Ovary (tissue), 7 donors: ENCODE measurements at regions not wholly inside any gene's neighbourhood (a gene's known extent, or its start where the extent isn't known, plus 50 kb on each side); places are given as distances from the start of the nearest gene placed in this dataset.

ENCODE experiments used
- DNase-seq, 5 donors: peaks; one replicate each; pipeline ENCODE4 v3.0.0-alpha.2; 2019 to 2020
- H3K27ac ChIP-seq, 2 donors: fragments of 200-600 bp; one replicate each; pipeline versions ENCODE4 v1.5.1 to v1.8.0; 2019 to 2022
- H3K27me3 ChIP-seq: fragments of 200-600 bp; one replicate; pipeline ENCODE4 v1.8.0; 2022
- H3K36me3 ChIP-seq: fragments of 200-600 bp; sonication (generic); one replicate; pipeline ENCODE4 v1.5.1; 2019
- H3K4me1 ChIP-seq: one replicate; pipeline ENCODE4 v1.8.1; 2013; ENCODE audit warnings: mild to moderate bottlenecking, moderate library complexity; ENCODE audit not compliant: insufficient read depth
- H3K4me3 ChIP-seq: fragments of 200-600 bp; sonication (generic); one replicate; pipeline ENCODE4 v1.5.1; 2017
- H3K9me3 ChIP-seq, 2 donors: fragments of 200-600 bp in 1 of 2; sonication (generic) in 1 of 2; one replicate each; pipeline versions ENCODE4 v1.5.1 to v1.8.1; 2013 to 2019; ENCODE audit warnings: mild to moderate bottlenecking in 1 of 2, moderate library complexity in 1 of 2
- CTCF ChIP-seq, 3 donors: fragments of 450-650 bp in 2 of 3; fragments of 200-600 bp in 1 of 3; IDR thresholded peaks; one replicate each; pipeline versions ENCODE4 v1.5.1 to v1.8.0; 2016 to 2022; ENCODE audit warnings: antibody characterized with exemption in 3 of 3, mild to moderate bottlenecking in 1 of 3
- EP300 ChIP-seq: sonication (generic); formaldehyde crosslinking; IDR thresholded peaks from one replicate; pipeline ENCODE4 v1.6.1; 2017; ENCODE audit warnings: antibody characterized with exemption
- POLR2A ChIP-seq: fragments of 450-650 bp; IDR thresholded peaks from one replicate; pipeline ENCODE4 v1.6.1; 2017; ENCODE audit warnings: antibody characterized with exemption, mild to moderate bottlenecking, moderate library complexity
- WGBS, 3 donors: extraction: QIAGEN DNeasy Blood & Tissue Kit in 1 of 3; methylation state at CpG; one replicate each; pipeline versions ENCODE4 v1.1.5 to v1.1.7; 2013 to 2017; 5-methylcytosine and 5-hydroxymethylcytosine counted together
- intact Hi-C, 4 donors: fragments of 100-400 bp; cut with DNase I; formaldehyde crosslinking; loops; one replicate each; pipeline versions ENCODE4 v1.11.0 to v1.15.1; 2022 to 2023
- donor health status: DM: no; HTN: no; CAD: no; lungs with moderate emphysema.
- donor health status: DM: no; HTN: no; CAD: no.
- donor health status: Bipolar disorder and iron deficiency.
- donor health status: DM: no; HTN: no; CAD: no.
- donor health status: DM: yes; HTN: yes; CAD: no.

GRCh38 chr5:82551840-82552385 is 273.8 kb upstream of the RPS23 start:
- no peaks in the 10 kb centered on the region for H3K27me3 ChIP-seq
- H3K4me3 ChIP-seq, result no peak overlapping the region
- H3K9me3 ChIP-seq, result no peaks in the 10 kb centered on the region
- intact Hi-C loops, result no loop called here
- H3K4me1 ChIP-seq, result no peaks in the 10 kb centered on the region
- DNase-seq, result no peak
- H3K27ac ChIP-seq, result no peak overlapping the region
- no peak for TF ChIP-seq CTCF (IDR thresholded peaks at IDR 0.05)
- TF ChIP-seq POLR2A, result no peak
- no peak for TF ChIP-seq EP300
- WGBS, 3 donors, result 75 to 82% (median 78%) methylated on average over 4 of the region's 4 CpGs
- H3K36me3 ChIP-seq, result no peaks in the 10 kb centered on the region

- no peaks in the 10 kb centered on the region for H3K36me3 ChIP-seq
- no peak overlapping the region for H3K27ac ChIP-seq
- DNase-seq, result no peak
- intact Hi-C loops, result no loop called here
- TF ChIP-seq CTCF (IDR thresholded peaks at IDR 0.05) (no peak), EP300 (no peak), POLR2A (no peak)
- H3K27me3 ChIP-seq, result no peaks in the 10 kb centered on the region
- no peaks in the 10 kb centered on the region for H3K4me1 ChIP-seq
- H3K9me3 ChIP-seq, result no peaks in the 10 kb centered on the region
- H3K4me3 ChIP-seq, result no peak overlapping the region
Observed at GRCh38 chr5:82551192-82551591, 273.0 kb upstream of the RPS23 start.

GRCh38 chr5:82549263-82549662 is 271.1 kb upstream of the RPS23 start:
- no peak for TF ChIP-seq CTCF (IDR thresholded peaks at IDR 0.05)
- no peak for TF ChIP-seq POLR2A
- no peak for TF ChIP-seq EP300
- H3K4me3 ChIP-seq, result no peak overlapping the region

GRCh38 chr5:82544004-82544403 is 265.9 kb upstream of the RPS23 start:
- H3K9me3 ChIP-seq, result no peaks in the 10 kb centered on the region
- no peak overlapping the region for H3K27ac ChIP-seq

More at GRCh38 chr5:82549263-82549662, 271.1 kb upstream of the RPS23 start:
- 11 to 19% (median 14%) methylated on average over 2 of the region's 2 CpGs for WGBS, 3 donors
- H3K27me3 ChIP-seq, result no peaks in the 10 kb centered on the region
- no peaks in the 10 kb centered on the region for H3K9me3 ChIP-seq
- no peak overlapping the region for H3K27ac ChIP-seq
- no peak for DNase-seq
- intact Hi-C loops, result no loop called here
- no peaks in the 10 kb centered on the region for H3K4me1 ChIP-seq
- no peaks in the 10 kb centered on the region for H3K36me3 ChIP-seq

More at GRCh38 chr5:82544004-82544403, 265.9 kb upstream of the RPS23 start:
- no peaks in the 10 kb centered on the region for H3K4me1 ChIP-seq
- H3K27me3 ChIP-seq, result no peaks in the 10 kb centered on the region
- WGBS, 3 donors, result 66 to 71% (median 70%) methylated on average over 1 of the region's 1 CpG
- TF ChIP-seq CTCF (IDR thresholded peaks at IDR 0.05) (no peak), POLR2A (no peak), EP300 (no peak)
- DNase-seq, result no peak
- H3K4me3 ChIP-seq, result no peak overlapping the region
- intact Hi-C loops, result no loop called here
- no peaks in the 10 kb centered on the region for H3K36me3 ChIP-seq
